Chondrocyte (in vitro differentiated cells): ENCODE measurements at regions not wholly inside any gene's neighbourhood (a gene's known extent, or its start where the extent isn't known, plus 50 kb on each side); places are given as distances from the start of the nearest gene placed in this dataset.

Source experiments
- DNase-seq: peaks from one replicate; pipeline ENCODE4 v3.0.0; 2021; ENCODE audit warnings: mixed read lengths, low spot score
- H3K27ac Mint-ChIP-seq: one replicate; pipeline ENCODE4 v1.8.0; 2021; ENCODE audit warnings: mild to moderate bottlenecking, moderate library complexity, mixed read lengths; ENCODE audit not compliant: unreplicated experiment
- H3K27me3 Mint-ChIP-seq: 2 replicates; pipeline ENCODE4 v1.8.0; 2021; ENCODE audit warnings: low read depth, mixed read lengths
- H3K36me3 Mint-ChIP-seq: 2 replicates; pipeline ENCODE4 v1.8.0; 2021; ENCODE audit warnings: low read depth, mixed read lengths
- H3K4me1 Mint-ChIP-seq: 2 replicates; pipeline ENCODE4 v1.8.0; 2021; ENCODE audit warnings: low read depth, mild to moderate bottlenecking, mixed read lengths
- H3K4me3 Mint-ChIP-seq: one replicate; pipeline ENCODE4 v1.8.0; 2021; ENCODE audit warnings: mild to moderate bottlenecking, moderate library complexity, mixed read lengths; ENCODE audit not compliant: unreplicated experiment
- H3K9me3 Mint-ChIP-seq: 2 replicates; pipeline ENCODE4 v1.8.0; 2021; ENCODE audit warnings: low read depth, mixed read lengths
- TF ChIP-seq, protein P1 (sequence below): fragments of 200-600 bp; sonication (generic); IDR thresholded peaks from 2 replicates; pipeline ENCODE4 v1.5.0; 2021; ENCODE audit warnings: antibody characterized with exemption, mild to moderate bottlenecking, moderate library complexity

DNA sequence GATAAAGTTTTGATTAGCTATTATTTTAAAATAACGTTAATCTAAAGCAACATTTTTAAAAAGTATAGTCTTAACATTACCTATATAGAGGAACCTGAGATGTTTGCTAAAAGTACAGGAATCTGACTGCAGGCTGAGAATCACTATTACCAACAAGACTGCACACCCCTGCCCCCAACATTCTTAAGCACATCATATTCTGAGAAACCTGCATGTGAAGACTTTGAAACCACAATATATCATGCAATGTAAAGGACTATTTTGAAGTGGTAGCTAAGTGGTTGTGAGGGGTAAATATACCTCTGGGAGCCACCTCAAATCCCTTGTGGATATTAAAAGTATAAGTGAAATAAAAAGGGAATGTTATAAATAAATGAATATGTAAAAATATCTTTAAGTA lies 119.0 kb upstream of the KLF12 start:
- H3K27ac Mint-ChIP-seq: no peak overlapping the region
- H3K27me3 Mint-ChIP-seq: no peaks in the 10 kb centered on the region
- peaks cover 3% of the 10 kb centered on the region for H3K36me3 Mint-ChIP-seq
- no peak for DNase-seq
- peaks cover 41% of the 10 kb centered on the region for H3K4me1 Mint-ChIP-seq
- peaks cover 7% of the 10 kb centered on the region for H3K9me3 Mint-ChIP-seq
- no peak overlapping the region for H3K4me3 Mint-ChIP-seq
- TF ChIP-seq, protein P1, sequence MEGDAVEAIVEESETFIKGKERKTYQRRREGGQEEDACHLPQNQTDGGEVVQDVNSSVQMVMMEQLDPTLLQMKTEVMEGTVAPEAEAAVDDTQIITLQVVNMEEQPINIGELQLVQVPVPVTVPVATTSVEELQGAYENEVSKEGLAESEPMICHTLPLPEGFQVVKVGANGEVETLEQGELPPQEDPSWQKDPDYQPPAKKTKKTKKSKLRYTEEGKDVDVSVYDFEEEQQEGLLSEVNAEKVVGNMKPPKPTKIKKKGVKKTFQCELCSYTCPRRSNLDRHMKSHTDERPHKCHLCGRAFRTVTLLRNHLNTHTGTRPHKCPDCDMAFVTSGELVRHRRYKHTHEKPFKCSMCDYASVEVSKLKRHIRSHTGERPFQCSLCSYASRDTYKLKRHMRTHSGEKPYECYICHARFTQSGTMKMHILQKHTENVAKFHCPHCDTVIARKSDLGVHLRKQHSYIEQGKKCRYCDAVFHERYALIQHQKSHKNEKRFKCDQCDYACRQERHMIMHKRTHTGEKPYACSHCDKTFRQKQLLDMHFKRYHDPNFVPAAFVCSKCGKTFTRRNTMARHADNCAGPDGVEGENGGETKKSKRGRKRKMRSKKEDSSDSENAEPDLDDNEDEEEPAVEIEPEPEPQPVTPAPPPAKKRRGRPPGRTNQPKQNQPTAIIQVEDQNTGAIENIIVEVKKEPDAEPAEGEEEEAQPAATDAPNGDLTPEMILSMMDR: no peak

DNA sequence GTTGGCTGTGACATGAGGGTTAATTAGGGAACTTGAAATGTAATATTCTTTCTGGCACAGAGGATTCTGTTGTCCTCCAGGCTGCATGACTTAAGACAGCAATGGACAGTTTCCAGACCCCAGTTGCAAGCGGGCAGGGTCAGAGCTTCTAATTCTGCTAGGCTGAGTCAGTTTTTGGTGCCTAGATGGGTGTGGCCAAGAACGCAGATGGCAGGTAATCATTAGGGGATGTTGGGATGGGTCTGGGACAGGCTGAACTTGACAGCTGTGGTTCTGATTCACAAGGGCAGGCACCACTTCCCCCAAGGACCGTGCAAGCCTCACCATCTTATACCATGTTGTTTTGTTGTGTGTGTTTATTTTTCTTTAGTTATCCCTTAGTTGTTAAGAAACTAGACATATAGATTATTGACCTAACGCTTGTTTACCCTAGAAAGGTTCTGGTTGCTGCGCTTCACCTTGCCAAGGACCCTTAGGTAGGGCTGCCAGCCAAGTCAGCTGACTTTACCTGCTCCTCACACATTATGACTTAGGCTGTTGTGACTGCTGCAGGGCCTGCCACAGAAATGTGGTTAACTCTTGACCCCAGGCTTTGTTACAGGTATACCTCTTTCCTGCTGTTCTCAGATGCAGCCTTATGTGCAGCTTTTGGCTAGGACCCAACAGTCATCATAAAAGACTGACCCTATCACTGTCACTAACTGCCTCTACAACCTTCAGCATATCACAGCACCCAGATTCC lies 117.7 kb upstream of the KLF12 start:
- Mint-ChIP-seq H3K9me3 (peaks cover 9% of the 10 kb centered on the region), H3K4me1 (peaks cover 32% of the 10 kb centered on the region), H3K27me3 (no peaks in the 10 kb centered on the region), H3K27ac (no peak overlapping the region), H3K4me3 (no peak overlapping the region), H3K36me3 (peaks cover 3% of the 10 kb centered on the region)
- TF ChIP-seq, protein P1: no peak
- no peak for DNase-seq

DNA sequence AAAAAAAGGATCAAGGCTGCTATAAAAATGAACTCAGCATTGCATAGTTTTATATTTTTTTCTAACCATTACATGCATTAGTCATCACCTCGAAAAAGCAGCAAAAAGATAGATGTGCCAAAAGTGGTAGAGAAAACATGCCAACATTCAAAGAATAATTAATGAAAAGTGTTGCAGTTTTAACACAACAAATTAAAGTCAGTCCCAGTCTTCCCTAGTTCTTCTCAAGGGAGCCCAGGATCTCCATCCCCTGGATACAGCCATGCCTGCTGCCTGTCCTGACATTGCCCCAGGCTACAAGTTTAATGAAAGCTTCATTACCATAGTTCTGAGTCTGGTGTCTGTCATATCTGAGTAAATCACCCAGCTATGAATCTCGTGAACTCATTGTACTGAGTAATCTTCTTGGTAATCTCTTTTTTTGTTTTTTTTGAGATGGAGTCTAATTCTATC lies 116.6 kb upstream of the KLF12 start:
- H3K4me1 Mint-ChIP-seq: peaks cover 40% of the 10 kb centered on the region
- DNase-seq: no peak
- peaks cover 9% of the 10 kb centered on the region for H3K9me3 Mint-ChIP-seq
- TF ChIP-seq, protein P1: no peak
- no peaks in the 10 kb centered on the region for H3K27me3 Mint-ChIP-seq
- H3K27ac Mint-ChIP-seq: peak overlapping the region; percentile 75
- H3K4me3 Mint-ChIP-seq: no peak overlapping the region
- peaks cover 3% of the 10 kb centered on the region for H3K36me3 Mint-ChIP-seq

DNA sequence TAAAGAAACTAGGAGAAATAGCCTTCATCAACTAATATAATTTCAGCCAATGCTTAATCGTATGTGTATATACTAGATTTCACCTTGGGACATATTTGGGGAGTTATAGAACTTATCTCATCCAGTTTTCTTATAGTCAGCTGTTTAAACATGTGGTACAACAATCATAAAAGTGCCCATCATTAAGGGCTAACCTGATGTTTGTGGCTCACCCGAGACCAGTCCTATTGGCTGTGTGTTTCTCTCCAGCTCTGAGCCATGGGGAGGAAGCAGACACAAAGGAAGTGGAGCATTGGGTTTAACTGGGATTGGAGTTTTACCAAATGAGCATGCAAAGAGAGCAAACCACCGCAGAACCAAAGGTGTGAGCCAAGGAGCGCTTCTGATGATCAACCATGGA lies 114.3 kb upstream of the KLF12 start:
- H3K4me3 Mint-ChIP-seq: no peak overlapping the region
- no peaks in the 10 kb centered on the region for H3K27me3 Mint-ChIP-seq
- H3K4me1 Mint-ChIP-seq: peaks cover 58% of the 10 kb centered on the region

DNA sequence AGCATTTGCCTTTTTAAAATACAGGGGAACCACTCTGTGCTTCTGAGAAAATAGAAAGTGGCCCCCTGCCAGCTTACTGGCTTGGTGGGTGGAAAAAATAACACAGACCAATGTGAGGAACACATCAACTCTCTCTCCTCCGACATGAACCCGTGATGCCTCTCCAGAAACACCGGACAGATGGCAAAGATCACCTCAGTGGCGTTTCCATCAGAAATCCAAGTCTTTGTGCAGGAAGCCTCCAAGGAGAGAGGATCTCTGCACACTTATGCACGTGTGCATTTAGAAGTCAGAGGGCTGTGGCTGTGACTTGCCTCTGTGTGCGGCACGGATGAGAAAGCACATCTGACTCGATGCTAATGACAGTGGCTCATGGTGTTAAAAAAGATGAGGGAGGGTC lies 112.3 kb upstream of the KLF12 start:
- Mint-ChIP-seq H3K4me3 (peak overlapping the region; percentile 39), H3K9me3 (peaks cover 9% of the 10 kb centered on the region), H3K36me3 (peaks cover 3% of the 10 kb centered on the region), H3K4me1 (peaks cover 51% of the 10 kb centered on the region), H3K27me3 (no peaks in the 10 kb centered on the region), H3K27ac (peak overlapping the region; percentile 74)
- no peak for DNase-seq
- TF ChIP-seq, protein P1: no peak

More for the DNA sequence above, 114.3 kb upstream of the KLF12 start:
- DNase-seq: no peak
- TF ChIP-seq, protein P1: no peak
- H3K36me3 Mint-ChIP-seq: peaks cover 3% of the 10 kb centered on the region
- peaks cover 9% of the 10 kb centered on the region for H3K9me3 Mint-ChIP-seq
- H3K27ac Mint-ChIP-seq: no peak overlapping the region
